Suppressor macrophage (primary cell): ENCODE measurements at regions not wholly inside any gene's neighbourhood (a gene's known extent, or its start where the extent isn't known, plus 50 kb on each side); places are given as distances from the start of the nearest gene placed in this dataset.
"Not testable (repeated sequence)": the region's sequence is repeated elsewhere in the genome, so short reads cannot be mapped to it uniquely, and the experiment has no call there.

Experiments used
- DNase-seq, 4 experiments: peaks; one replicate each; pipeline ENCODE4 v3.0.0-alpha.2; 2020 to 2022

DNA sequence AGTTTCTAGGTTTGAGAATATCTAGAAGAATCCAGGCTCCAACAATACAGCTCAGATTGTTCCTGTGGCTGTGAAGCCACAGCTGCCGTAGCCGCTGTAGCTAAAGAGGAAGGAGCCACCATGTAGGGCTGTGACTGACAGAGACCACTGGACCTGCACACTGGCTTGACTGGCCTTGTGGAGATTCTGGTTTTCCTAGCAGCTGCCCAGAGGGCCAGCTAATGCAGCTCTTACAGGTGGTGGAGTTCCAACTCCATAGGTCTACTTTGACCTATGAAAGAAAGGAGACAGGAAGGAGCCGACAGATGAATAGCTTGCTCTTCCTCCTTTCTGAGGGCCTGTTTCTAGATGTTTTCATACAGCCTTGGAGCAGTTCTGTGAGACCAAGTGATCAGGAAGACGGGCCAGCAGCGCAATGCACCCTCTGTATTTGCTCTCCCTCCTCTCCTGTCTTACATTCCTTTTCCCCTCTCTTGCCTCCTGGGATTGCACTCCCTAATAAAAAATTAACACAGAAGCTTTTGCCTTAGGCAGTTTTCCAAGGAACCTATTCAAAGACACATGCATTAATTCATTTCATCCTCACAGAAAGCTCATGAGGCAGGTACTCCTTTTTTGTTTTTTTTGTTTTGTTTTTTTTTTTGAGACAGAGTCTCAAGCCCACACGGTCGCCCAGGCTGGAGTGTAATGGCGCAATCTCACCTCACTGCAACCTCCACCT is 51.8 kb upstream of the MYB start:
- peak; percentile 18 to 49 (median 42) for DNase-seq

- peak in 1 of 4 experiments; percentile 18 for DNase-seq
Observed at GRCh38 chr6:135128268-135128914, 52.7 kb upstream of the MYB start.

DNA sequence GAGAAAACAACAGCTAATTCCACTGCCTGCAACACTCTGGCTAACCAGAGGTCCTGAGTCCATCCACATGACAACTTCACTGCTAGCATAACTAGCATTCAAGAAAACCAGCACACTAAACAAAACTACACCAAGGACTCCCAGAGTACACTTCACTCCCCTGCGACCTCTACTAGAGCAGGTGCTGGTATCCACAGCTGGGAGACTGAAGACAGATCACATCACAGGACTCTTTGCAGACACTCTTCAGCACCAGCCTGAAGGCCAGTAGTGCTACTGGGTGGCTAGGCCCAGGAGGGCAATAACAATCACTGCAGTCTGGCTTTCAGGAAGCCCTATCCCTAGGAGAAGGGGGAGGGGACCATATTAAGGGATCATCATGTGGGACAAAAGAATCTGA is 54.4 kb upstream of the MYB start:
- DNase-seq = no peak

GRCh38 chr6:135126034-135126433 is 55.1 kb upstream of the MYB start:
- no peak for DNase-seq

- no peak for DNase-seq
Observed at GRCh38 chr6:135121434-135121833, 59.7 kb upstream of the MYB start.

DNA sequence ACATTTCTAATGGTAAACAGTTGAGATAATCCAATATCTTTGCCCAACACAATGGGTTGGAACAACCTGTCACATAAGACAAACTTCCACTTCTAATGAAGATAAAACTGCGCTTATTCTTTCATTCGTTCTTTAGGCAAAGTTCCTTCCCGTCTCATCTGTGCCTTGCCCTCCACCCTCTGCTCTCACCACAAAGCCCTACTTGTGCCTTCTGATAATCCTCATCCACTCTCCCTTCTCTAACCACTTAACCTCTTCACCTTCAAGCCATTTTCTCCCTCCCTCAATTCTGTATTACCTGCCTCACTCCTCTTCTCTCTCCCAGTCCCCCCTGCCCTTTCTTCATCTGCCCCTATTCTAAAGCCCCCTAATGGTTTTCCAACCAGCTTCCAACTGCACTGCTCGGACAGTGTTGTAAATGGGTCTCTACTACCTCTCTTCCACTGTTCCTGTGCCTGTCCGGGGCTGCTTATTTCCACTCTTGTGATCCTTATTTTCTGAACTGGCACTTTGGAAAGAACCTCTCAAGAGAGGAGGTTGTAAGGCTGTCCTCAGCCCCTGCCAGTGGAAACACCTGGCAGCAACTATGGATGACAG is 62.9 kb upstream of the MYB start:
- DNase-seq = no peak

GRCh38 chr6:135117413-135117968 is 62.9 kb upstream of the HBS1L start:
- DNase-seq = no peak

DNA sequence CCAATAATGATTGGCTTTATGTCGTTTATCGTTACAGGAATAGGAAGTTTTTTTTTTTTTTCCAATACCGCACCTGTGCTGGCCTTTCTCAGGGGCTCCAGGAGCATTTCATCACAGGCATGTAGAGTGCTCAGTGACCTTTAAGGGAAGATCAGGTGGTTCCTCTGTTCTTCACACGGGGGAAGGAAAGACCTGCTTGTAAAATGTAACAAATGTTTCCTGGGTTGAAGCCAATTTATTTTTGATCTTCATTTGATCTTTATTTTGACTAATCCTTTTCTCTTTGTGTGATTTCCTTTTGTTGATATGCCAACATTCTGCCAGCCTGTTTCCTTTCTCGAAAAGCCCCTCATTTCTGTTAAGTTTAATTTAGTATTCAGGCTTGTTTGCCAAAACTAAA is 61.9 kb upstream of the HBS1L start:
- DNase-seq = no peak

DNA sequence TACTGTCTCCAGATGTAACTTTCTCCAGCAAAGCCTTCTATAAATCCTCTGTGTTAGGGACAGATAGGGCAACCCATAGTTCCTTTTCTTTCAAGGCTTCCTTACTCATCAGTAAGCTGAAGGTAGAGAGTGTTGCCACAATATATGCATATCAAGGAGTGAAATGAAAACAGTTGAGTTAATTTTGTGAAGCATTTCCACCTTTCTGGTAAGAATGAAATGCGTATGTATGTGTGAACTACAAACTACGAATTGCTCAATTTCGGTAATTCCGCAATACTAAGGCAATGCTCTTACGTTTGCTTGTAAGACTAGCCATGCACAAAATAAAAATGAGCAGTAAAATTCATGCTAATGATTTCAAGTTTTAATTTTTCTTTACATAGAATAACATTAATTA is 61.2 kb upstream of the HBS1L start:
- peak in 3 of 4 experiments; percentile 27 to 51 (median 47) for DNase-seq

DNA sequence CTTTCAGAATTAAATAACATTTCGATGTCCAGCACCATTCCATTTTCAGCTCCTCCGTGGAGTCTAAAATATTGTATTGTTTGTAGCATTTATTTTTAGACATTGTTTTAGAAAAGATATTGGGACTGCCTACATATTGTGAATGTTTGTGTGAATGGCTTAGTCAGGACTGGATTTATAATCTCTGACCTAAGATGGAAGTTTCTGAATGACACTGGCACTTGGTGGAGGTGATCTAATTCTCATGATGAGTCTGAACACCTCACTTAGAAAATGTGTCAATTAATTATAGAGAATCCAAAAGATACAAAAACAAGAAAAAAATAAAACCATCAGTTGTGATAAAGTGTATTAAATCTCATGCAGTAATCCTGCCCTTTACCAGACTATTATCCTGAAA is 60.8 kb upstream of the HBS1L start:
- DNase-seq = no peak

DNA sequence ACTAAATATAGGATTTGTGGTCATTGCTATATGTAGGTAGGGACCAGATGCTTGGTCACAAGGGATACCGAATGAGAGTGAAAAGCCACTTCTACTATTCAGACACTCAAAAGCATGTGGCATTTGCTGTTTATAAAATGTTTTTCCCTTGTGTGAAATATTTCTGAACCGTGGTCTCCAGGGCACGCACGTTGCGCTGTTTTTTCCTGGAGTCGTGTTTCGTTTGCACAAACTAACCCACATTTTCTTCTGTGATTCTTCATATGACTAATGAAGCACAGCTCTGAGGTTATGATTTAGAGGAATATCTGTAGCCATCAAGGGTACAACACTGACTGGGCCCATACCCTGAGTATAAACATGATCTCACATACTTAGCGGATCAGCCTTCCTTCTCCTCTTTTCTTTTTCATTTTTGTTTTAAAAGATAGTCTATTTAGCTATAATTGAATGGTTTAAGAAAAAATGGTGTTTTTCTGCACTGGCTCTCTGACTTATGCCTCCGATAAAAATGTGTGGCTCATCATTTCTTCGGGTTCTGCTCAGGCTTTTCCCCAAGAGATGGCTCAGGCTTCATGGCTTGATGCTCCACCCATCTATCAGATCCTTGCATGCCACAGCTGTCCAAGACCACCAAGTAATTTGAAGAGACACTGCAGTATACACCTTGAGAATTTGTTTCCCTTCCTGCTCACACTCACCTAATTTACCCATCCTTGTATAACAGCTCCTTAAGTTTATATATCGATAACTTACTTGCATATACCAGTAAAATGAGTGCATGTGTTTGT is 59.9 kb upstream of the HBS1L start:
- DNase-seq = no peak

- DNase-seq = no peak
Observed at GRCh38 chr6:135113860-135114259, 59.2 kb upstream of the HBS1L start.

DNA sequence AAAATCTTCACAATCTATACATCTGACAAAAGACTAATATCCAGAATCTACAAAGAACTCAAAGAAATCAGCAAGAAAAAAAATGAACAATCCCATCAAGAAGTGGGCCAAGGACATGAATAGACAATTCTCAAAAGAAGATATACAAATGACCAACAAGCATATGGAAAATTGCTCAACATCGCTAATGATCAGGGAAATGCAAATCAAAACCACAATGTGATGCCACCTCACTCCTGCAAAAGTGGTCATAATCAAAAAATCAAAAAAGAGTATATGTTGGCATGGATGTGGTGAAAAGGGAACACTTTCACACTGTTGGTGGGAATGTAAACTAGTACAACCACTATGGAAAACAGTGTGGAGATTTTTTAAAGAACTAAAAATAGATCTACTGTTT is 58.3 kb upstream of the HBS1L start:
- DNase-seq = not testable (repeated sequence)

DNA sequence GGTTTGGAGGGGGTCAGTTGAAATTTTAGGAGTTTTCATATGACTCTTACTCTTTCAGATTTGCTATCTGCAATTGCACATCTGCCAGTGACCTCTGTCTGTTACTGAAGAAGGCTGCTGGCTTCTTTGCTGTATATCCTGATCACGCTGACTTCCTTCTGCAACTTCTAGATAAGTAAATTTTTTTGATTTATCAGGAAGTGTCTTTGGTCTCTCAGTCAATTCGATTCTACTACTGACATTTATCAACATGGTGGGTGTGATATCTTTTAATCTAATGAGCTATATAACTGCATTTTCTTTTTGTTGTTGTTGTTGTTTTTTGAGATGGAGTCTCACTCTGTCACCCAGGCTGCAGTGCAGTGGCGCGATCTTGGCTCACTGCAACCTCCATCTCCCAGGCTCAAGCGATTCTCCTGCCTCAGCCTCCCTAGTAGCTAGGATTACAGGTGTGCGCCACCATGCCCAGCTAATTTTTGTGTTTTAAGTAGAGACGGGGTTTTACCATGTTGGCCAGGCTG is 55.7 kb upstream of the HBS1L start:
- DNase-seq = not testable (repeated sequence)

DNA sequence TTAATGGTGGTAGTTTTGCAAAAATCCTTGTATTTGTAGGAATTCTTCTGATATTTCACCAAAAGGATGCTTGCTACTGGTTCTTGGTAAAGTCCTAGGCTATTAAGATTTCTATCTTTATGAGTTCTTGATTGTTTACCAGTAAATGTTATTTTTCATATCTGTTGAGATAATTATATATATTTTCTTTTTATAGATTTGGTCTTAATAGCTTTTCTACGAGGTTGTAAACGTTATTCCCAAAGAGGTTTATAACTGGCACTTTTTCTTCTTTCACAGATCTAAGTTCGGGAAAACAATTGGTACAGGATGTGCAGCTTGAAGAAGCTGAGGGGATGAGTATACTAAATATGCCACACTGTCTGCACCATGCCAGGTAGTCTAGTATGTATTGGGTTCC is 55.1 kb upstream of the HBS1L start:
- DNase-seq = no peak

DNA sequence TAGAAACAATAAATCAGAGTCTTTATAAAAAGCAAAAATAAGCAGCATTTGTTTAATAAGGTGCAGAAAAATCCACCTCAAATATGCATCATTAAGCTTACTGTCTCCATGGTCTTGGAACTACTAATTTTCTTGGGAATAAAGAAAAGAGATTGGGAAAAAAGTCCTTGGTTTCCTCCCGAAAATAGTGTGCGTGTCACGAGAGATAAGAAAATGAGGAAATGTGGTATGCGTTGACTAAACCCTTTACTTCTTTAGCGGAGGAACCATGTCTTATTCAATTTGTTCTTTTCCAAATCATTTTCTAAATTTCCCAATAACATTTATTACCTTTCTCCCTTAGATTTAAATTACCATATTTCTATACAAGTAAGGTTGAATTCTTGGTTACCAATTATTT is 54.1 kb upstream of the HBS1L start:
- no peak for DNase-seq

DNA sequence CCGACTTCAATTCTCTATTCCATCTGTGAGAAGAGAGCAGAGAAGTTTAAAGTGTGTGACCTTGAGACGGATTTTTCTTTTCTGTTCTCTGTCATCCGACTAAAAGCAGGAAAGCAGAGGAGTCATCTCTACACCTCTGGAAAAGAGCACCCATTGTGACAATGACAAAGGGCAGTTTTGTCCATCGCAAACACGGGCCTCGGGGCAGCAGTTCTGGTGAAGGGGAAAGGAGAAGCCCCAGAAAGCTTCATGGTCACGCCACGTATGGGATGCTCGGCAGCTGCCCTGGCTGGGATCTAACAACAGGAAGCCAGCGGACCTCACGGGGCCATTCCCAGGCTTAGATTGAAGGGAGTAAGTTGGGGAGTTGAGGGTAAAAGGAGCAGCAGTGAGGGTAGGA is 52.0 kb upstream of the HBS1L start:
- DNase-seq = no peak

DNA sequence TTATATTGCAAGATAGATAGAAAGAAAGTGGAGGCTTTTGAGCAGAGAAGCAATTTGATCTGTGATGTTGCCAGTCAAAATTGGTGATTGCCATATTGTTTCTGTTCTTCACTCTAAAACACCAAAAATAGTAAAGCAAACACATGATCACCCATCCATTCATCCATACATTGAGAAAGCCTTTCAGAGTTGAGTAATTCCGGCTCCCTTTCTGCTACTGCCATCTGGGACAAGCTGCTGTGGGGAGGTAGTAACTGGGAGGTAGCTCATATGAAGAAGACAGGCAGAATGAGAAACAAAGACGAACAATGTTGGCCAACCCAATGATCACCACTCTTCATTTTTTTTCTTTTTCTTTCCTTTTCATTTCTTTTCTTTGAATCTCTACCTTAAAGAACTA is 51.1 kb upstream of the HBS1L start:
- DNase-seq = no peak

GRCh38 chr6:135105299-135105698 is 50.7 kb upstream of the HBS1L start:
- DNase-seq = no peak
